ENCODE measurements at regions not wholly inside any gene's neighbourhood (a gene's known extent, or its start where the extent isn't known, plus 50 kb on each side); places are given as distances from the start of the nearest gene placed in this dataset.

DNA sequence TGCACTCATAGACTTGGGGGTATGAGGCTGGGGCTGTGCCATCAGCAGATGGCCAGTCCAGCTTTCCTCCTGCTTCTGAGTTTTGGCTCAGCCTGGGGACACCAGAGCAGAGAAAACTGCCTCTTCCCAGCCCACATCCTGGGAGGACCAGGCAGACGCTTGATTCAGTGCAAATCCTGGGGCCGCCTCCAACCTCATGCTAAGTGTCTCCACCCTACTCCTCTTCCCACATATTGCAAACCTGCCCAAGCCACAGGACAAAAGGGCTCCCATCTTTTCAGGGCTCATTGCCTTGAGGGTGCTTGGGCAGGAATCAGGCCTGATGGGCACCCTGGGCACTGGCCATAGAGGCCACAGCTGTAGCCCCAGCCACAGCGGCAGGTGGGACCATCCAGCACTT lies 79.7 kb upstream of the SHANK2 start:
- Histone ChIP-seq H3K4me1 (no peaks in the 10 kb centered on the region), H3K36me3 (no peaks in the 10 kb centered on the region), H3K9me3 (peaks cover 0 to 7% (median 0%) of the 10 kb centered on the region in 3 donors), H3K27ac (no peak overlapping the region), H3K4me3 (no peak overlapping the region), H3K27me3 (peaks cover 0 to 29% of the 10 kb centered on the region in 2 donors)
- TF ChIP-seq, protein P1, sequence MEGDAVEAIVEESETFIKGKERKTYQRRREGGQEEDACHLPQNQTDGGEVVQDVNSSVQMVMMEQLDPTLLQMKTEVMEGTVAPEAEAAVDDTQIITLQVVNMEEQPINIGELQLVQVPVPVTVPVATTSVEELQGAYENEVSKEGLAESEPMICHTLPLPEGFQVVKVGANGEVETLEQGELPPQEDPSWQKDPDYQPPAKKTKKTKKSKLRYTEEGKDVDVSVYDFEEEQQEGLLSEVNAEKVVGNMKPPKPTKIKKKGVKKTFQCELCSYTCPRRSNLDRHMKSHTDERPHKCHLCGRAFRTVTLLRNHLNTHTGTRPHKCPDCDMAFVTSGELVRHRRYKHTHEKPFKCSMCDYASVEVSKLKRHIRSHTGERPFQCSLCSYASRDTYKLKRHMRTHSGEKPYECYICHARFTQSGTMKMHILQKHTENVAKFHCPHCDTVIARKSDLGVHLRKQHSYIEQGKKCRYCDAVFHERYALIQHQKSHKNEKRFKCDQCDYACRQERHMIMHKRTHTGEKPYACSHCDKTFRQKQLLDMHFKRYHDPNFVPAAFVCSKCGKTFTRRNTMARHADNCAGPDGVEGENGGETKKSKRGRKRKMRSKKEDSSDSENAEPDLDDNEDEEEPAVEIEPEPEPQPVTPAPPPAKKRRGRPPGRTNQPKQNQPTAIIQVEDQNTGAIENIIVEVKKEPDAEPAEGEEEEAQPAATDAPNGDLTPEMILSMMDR (IDR thresholded peaks at IDR 0.05), result no peak
- peak in 1 of 2 donors; percentile 29 for DNase-seq
- intact Hi-C loops (cut with DNase I; ENCODE audit: low total_unique reads), result no loop called here

DNA sequence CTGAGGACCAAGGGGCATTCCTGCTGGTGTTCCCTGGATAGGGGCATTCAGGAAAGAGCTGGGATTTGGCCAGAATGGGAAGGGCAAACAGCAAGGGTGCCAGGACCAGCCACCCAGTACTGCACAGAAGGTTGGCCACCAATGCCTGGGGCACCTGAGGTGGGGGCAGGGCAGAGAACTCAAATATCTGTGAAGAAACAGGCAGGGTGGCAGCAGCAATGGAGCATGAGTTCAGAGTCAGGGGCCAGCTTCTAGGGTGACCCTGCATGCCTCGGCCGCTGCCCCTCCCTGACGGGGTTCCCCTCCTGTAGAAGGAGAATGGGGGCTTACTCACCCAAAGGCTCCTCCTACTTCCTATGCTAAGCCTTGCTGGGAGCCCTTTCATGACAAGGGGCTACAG lies 79.3 kb upstream of the SHANK2 start:
- TF ChIP-seq, protein P1 (IDR thresholded peaks at IDR 0.05), result no peak
- H3K4me1 ChIP-seq, result no peaks in the 10 kb centered on the region
- H3K4me3 ChIP-seq, result no peak overlapping the region
- intact Hi-C loops (cut with DNase I; ENCODE audit: low total_unique reads), result no loop called here
- H3K36me3 ChIP-seq, result no peaks in the 10 kb centered on the region
- H3K9me3 ChIP-seq, result peaks cover 0 to 7% (median 0%) of the 10 kb centered on the region in 3 donors
- H3K27ac ChIP-seq, result no peak overlapping the region
- peak in 1 of 2 donors; percentile 43 for DNase-seq
- peaks cover 0 to 28% of the 10 kb centered on the region in 2 donors for H3K27me3 ChIP-seq

DNA sequence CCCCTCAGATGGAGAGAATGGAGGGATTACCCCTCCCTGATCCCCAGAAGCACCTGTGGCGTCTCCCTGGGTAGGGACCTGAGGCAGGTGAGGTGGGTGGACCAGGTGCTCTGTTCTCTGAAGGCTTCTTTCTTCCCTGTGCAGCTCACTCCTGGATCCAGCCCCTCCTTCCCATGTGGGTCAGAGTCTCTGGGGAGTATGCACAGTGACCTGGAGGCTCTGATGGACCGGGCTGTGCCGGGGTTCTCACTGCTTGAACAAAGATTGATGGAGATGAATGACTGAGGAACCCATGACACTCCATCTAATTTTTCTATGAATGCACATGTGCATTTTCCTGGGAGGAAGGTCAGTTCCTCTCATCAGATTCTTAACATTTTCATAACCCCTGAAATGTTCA lies 78.6 kb upstream of the SHANK2 start:
- Histone ChIP-seq H3K27me3 (peaks cover 0 to 21% of the 10 kb centered on the region in 2 donors), H3K27ac (no peak overlapping the region), H3K9me3 (peaks cover 0 to 7% (median 0%) of the 10 kb centered on the region in 3 donors), H3K4me1 (no peaks in the 10 kb centered on the region), H3K36me3 (no peaks in the 10 kb centered on the region), H3K4me3 (no peak overlapping the region)
- DNase-seq, result peak in 1 of 2 donors; percentile 24
- TF ChIP-seq, protein P1 (IDR thresholded peaks at IDR 0.05), result no peak
- intact Hi-C loops (cut with DNase I; ENCODE audit: low total_unique reads), result no loop called here

DNA sequence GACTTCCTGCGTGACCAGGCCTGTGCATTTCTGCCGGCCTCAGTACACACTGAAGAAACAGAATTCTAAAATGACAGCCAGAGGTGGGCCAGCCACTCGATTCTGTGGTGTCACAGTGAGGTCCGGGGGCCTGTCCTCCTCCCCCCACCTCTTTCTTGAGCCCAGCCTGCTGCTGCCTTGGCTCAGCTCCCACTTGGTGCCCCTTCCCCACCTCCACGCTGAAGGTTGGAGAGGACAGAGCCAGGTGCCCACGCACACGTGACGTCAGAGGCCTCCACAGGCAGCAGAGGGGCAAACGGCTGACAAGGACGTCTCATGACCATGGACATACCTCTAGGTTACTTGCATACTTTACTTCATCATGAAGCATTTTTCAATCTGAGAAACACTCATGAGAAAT lies 78.0 kb upstream of the SHANK2 start:
- DNase-seq, result peak in 1 of 2 donors; percentile 54
- Histone ChIP-seq H3K4me3 (no peak overlapping the region), H3K9me3 (peaks cover 0 to 7% (median 0%) of the 10 kb centered on the region in 3 donors), H3K27me3 (peaks cover 0 to 19% of the 10 kb centered on the region in 2 donors), H3K27ac (no peak overlapping the region), H3K4me1 (no peaks in the 10 kb centered on the region), H3K36me3 (no peaks in the 10 kb centered on the region)
- TF ChIP-seq, protein P1 (IDR thresholded peaks at IDR 0.05), result no peak
- intact Hi-C loops (cut with DNase I; ENCODE audit: low total_unique reads), result no loop called here

DNA sequence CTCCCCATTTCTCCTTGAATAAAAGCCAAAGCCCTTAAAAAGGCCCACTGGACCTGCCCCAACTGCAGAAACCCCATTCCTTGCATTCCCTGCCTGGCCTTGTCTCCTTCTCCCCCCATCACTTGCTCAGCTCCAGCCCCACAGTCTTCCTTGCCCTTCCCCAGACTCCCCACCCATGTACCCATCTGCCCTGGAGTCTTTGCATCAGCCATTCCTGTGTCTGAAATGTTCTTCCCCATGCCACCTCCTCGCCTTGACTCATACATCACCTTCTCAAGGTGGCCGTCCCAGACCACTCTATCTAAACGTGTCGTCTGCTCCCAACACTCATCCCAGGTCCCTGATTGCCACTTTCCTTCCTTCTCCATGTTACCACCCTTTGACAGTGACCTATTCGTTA lies 77.4 kb upstream of the SHANK2 start:
- Histone ChIP-seq H3K9me3 (peaks cover 0 to 7% (median 0%) of the 10 kb centered on the region in 3 donors), H3K4me1 (no peaks in the 10 kb centered on the region), H3K4me3 (no peak overlapping the region), H3K27ac (no peak overlapping the region), H3K27me3 (peaks cover 0 to 17% of the 10 kb centered on the region in 2 donors), H3K36me3 (no peaks in the 10 kb centered on the region)
- TF ChIP-seq, protein P1 (IDR thresholded peaks at IDR 0.05), result no peak
- intact Hi-C loops (cut with DNase I; ENCODE audit: low total_unique reads), result no loop called here
- DNase-seq, result peak in 1 of 2 donors; percentile 12

DNA sequence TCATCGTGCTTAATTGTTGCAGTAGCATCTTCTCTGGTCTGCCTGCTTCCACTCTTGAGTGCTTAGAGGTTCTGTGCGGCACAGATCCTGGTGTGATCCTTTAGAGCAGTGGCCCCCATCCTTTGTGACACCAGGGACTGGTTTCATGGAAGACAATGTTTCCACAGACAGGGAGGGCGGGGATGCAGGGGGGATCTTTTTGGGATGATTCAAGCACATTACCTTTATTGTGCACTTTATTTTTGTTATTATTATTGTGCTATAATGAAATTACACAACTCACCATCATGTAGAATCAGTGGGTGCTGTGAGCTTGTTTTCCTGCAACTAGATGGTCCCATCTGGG lies 76.8 kb upstream of the SHANK2 start:
- intact Hi-C loops (cut with DNase I; ENCODE audit: low total_unique reads), result no loop called here
- H3K9me3 ChIP-seq, result peaks cover 0 to 7% (median 0%) of the 10 kb centered on the region in 3 donors
- DNase-seq, result peak in 1 of 2 donors; percentile 19
- H3K27ac ChIP-seq, result no peak overlapping the region
- TF ChIP-seq, protein P1 (IDR thresholded peaks at IDR 0.05), result no peak
- H3K36me3 ChIP-seq, result no peaks in the 10 kb centered on the region
- H3K4me1 ChIP-seq, result no peaks in the 10 kb centered on the region
- no peak overlapping the region for H3K4me3 ChIP-seq
- peaks cover 0 to 11% of the 10 kb centered on the region in 2 donors for H3K27me3 ChIP-seq

All from tibial artery (tissue), 4 donors.